ENCODE measurements at regions not wholly inside any gene's neighbourhood (a gene's known extent, or its start where the extent isn't known, plus 50 kb on each side); places are given as distances from the start of the nearest gene placed in this dataset.

- no peak for DNase-seq
- Histone ChIP-seq H3K9me3 (ENCODE audit: control insufficient read depth, low read length) (no peaks in the 10 kb centered on the region), H3K4me1 (ENCODE audit: control insufficient read depth, insufficient read depth, low read length) (peaks cover 3% of the 10 kb centered on the region), H3K4me3 (ENCODE audit: low read length) (no peak overlapping the region), H3K27me3 (ENCODE audit: control insufficient read depth, insufficient read depth, low read length, poor library complexity, severe bottlenecking) (no peaks in the 10 kb centered on the region), H3K9ac (ENCODE audit: extremely low read depth, low read length, poor library complexity, severe bottlenecking) (no peak overlapping the region), H3K36me3 (ENCODE audit: control insufficient read depth, insufficient read depth, low read length) (no peaks in the 10 kb centered on the region), H3K27ac (ENCODE audit: low read depth, low read length) (peak overlapping the region; percentile 88)
- Mint-ChIP-seq H3K27ac (no peak overlapping the region), H3K4me1 (peaks cover 22% of the 10 kb centered on the region), H3K27me3 (ENCODE audit: insufficient read depth) (no peaks in the 10 kb centered on the region), H3K4me3 (no peak overlapping the region), H3K36me3 (ENCODE audit: low read depth) (no peaks in the 10 kb centered on the region), H3K9me3 (no peaks in the 10 kb centered on the region)
- no peak for TF ChIP-seq CTCF (conservative IDR thresholded peaks at IDR 0.05)
- WGBS, 2 experiments (ENCODE audit: insufficient coverage in 1 of 2, insufficient read length in 1 of 2): 77 to 100% methylated on average over 1 to 4 of the region's 4 CpGs
Measured at GRCh38 chr16:52963855-52964242, 88.8 kb downstream of the CHD9NB start.

- Mint-ChIP-seq H3K27ac (peak overlapping the region; percentile 23), H3K36me3 (ENCODE audit: low read depth) (no peaks in the 10 kb centered on the region), H3K4me3 (no peak overlapping the region), H3K4me1 (peaks cover 22% of the 10 kb centered on the region), H3K9me3 (no peaks in the 10 kb centered on the region), H3K27me3 (ENCODE audit: insufficient read depth) (no peaks in the 10 kb centered on the region)
- Histone ChIP-seq H3K27ac (ENCODE audit: low read depth, low read length) (peak overlapping the region; percentile 88), H3K4me3 (ENCODE audit: low read length) (no peak overlapping the region), H3K36me3 (ENCODE audit: control insufficient read depth, insufficient read depth, low read length) (no peaks in the 10 kb centered on the region), H3K4me1 (ENCODE audit: control insufficient read depth, insufficient read depth, low read length) (peaks cover 3% of the 10 kb centered on the region), H3K9ac (ENCODE audit: extremely low read depth, low read length, poor library complexity, severe bottlenecking) (no peak overlapping the region), H3K27me3 (ENCODE audit: control insufficient read depth, insufficient read depth, low read length, poor library complexity, severe bottlenecking) (no peaks in the 10 kb centered on the region), H3K9me3 (ENCODE audit: control insufficient read depth, low read length) (no peaks in the 10 kb centered on the region)
- no peak for TF ChIP-seq CTCF (conservative IDR thresholded peaks at IDR 0.05)
- 71 to 93% methylated on average over 2 to 3 of the region's 3 CpGs for WGBS, 2 experiments (ENCODE audit: insufficient coverage in 1 of 2, insufficient read length in 1 of 2)
- no peak for DNase-seq
Measured at GRCh38 chr16:52963212-52963854, 89.4 kb downstream of the CHD9NB start.

- Histone ChIP-seq H3K9ac (ENCODE audit: extremely low read depth, low read length, poor library complexity, severe bottlenecking) (no peak overlapping the region), H3K4me3 (ENCODE audit: low read length) (no peak overlapping the region), H3K27ac (ENCODE audit: low read depth, low read length) (no peak overlapping the region), H3K4me1 (ENCODE audit: control insufficient read depth, insufficient read depth, low read length) (no peaks in the 10 kb centered on the region), H3K27me3 (ENCODE audit: control insufficient read depth, insufficient read depth, low read length, poor library complexity, severe bottlenecking) (no peaks in the 10 kb centered on the region), H3K9me3 (ENCODE audit: control insufficient read depth, low read length) (no peaks in the 10 kb centered on the region), H3K36me3 (ENCODE audit: control insufficient read depth, insufficient read depth, low read length) (no peaks in the 10 kb centered on the region)
- peaks cover 7% of the 10 kb centered on the region for H3K4me1 Mint-ChIP-seq
- no peaks in the 10 kb centered on the region for H3K9me3 Mint-ChIP-seq
- no peaks in the 10 kb centered on the region for H3K27me3 Mint-ChIP-seq (ENCODE audit: insufficient read depth)
- TF ChIP-seq CTCF (conservative IDR thresholded peaks at IDR 0.05): no peak
- no peak for DNase-seq
- H3K36me3 Mint-ChIP-seq (ENCODE audit: low read depth): no peaks in the 10 kb centered on the region
- no peak overlapping the region for H3K27ac Mint-ChIP-seq
- 91 to 100% methylated on average over 1 of the region's 1 CpG for WGBS, 2 experiments (ENCODE audit: insufficient coverage in 1 of 2, insufficient read length in 1 of 2)
- no peak overlapping the region for H3K4me3 Mint-ChIP-seq
Measured at GRCh38 chr16:52958951-52959350, 93.7 kb downstream of the CHD9NB start.

All from endodermal cell (in vitro differentiated cells).